Esophagus muscularis mucosa (tissue), 4 donors: ENCODE measurements at regions not wholly inside any gene's neighbourhood (a gene's known extent, or its start where the extent isn't known, plus 50 kb on each side); places are given as distances from the start of the nearest gene placed in this dataset.

Experiments used
- CTCF ChIP-seq, 3 experiments: fragments of 200-600 bp in 2 of 3; fragments of 450-650 bp in 1 of 3; sonication (generic) in 2 of 3; IDR thresholded peaks; one replicate each; pipeline ENCODE4 v1.5.1; 2017 to 2019; ENCODE audit warnings: antibody characterized with exemption in 3 of 3, mild to moderate bottlenecking in 2 of 3, moderate library complexity in 1 of 3
- EP300 ChIP-seq: sonication (generic); formaldehyde crosslinking; IDR thresholded peaks from one replicate; pipeline ENCODE4 v1.6.1; 2017; ENCODE audit warnings: antibody characterized with exemption
- POLR2A ChIP-seq: fragments of 450-650 bp; IDR thresholded peaks from one replicate; pipeline ENCODE4 v1.6.1; 2017; ENCODE audit warnings: antibody characterized with exemption, moderate library complexity, mild to moderate bottlenecking, low read depth
- POLR2AphosphoS5 ChIP-seq, 2 donors: sonication (generic); formaldehyde crosslinking; IDR thresholded peaks; one replicate each; pipeline ENCODE4 v1.6.1; 2017; ENCODE audit warnings: antibody characterized with exemption in 2 of 2

GRCh38 chr9:103266064-103266463, 270.9 kb downstream of the CYLC2 start:
- TF ChIP-seq CTCF (IDR thresholded peaks at IDR 0.05) (no peak), POLR2A (no peak), POLR2AphosphoS5 (IDR thresholded peaks at IDR 0.05) (no peak), EP300 (no peak)
